H1 (cell line): ENCODE measurements at regions not wholly inside any gene's neighbourhood (a gene's known extent, or its start where the extent isn't known, plus 50 kb on each side); places are given as distances from the start of the nearest gene placed in this dataset.

ENCODE experiments used
- CTCF ChIA-PET: fragments of 300-600 bp; sonication (Branson Sonifier 250); formaldehyde crosslinking; loops from one replicate; lab custom pipeline; 2021; ENCODE audit not compliant: partially characterized antibody; lab: Charles Lee
- POLR2A ChIA-PET: fragments of 300-600 bp; sonication (Branson Sonifier 250); formaldehyde crosslinking; loops from one replicate; lab custom pipeline; 2021; ENCODE audit warnings: inconsistent platforms; ENCODE audit not compliant: partially characterized antibody; lab: Charles Lee
- DNase-seq, 2 experiments: peaks; one replicate each; pipeline versions ENCODE4 v3.0.0 to v3.0.0-alpha.2; 2010 to 2022; ENCODE audit warnings: low spot score in 2 of 2, low read depth in 1 of 2, mixed read lengths in 1 of 2
- FAIRE-seq: peaks from 2 replicates; lab custom pipeline; 2011; peaks lifted over from hg19 to GRCh38; lab: Jason Lieb, UNC
- H2AFZ ChIP-seq: 2 replicates; pipeline ENCODE4 v1.8.1; 2012; ENCODE audit warnings: low read length, inconsistent platforms
- H2AK5ac ChIP-seq: 2 replicates; pipeline ENCODE4 v1.6.1; 2013; ENCODE audit warnings: low read depth, low read length
- H2BK120ac ChIP-seq: replicated peaks from 2 replicates; pipeline ENCODE3; 2013; ENCODE audit warnings: low read depth, low read length, inconsistent platforms
- H2BK12ac ChIP-seq: 2 replicates; pipeline ENCODE4 v1.6.1; 2013; ENCODE audit warnings: low read depth, low read length
- H2BK15ac ChIP-seq: 2 replicates; pipeline ENCODE4 v1.6.1; 2013; ENCODE audit warnings: low read length
- H2BK20ac ChIP-seq: 2 replicates; pipeline ENCODE4 v1.6.1; 2013; ENCODE audit warnings: low read length
- H2BK5ac ChIP-seq: 2 replicates; pipeline ENCODE4 v1.6.1; 2013; ENCODE audit warnings: low read depth, low read length
- H3K14ac ChIP-seq: 2 replicates; pipeline ENCODE4 v1.6.1; 2013; ENCODE audit warnings: inconsistent platforms; ENCODE audit not compliant: insufficient read length
- H3K18ac ChIP-seq: 2 replicates; pipeline ENCODE4 v1.6.1; 2013; ENCODE audit warnings: low read length; ENCODE audit errors: extremely low read depth
- H3K23ac ChIP-seq: 2 replicates; pipeline ENCODE4 v1.6.1; 2013; ENCODE audit warnings: inconsistent platforms; ENCODE audit not compliant: insufficient read length
- H3K23me2 ChIP-seq: 2 replicates; pipeline ENCODE4 v1.6.1; 2013; ENCODE audit warnings: low read depth, low read length
- H3K27ac ChIP-seq: 2 replicates; pipeline ENCODE4 v1.6.1; 2011; ENCODE audit warnings: low read depth, low read length, inconsistent platforms
- H3K27me3 ChIP-seq, 4 experiments: replicated peaks in 1 of 4; 1 replicate in 1 of 4; 2 replicates in 3 of 4; pipeline versions ENCODE4 v1.6.1 to v1.8.1; 2011 to 2013; ENCODE audit warnings: low read length in 3 of 4, mild to moderate bottlenecking in 3 of 4, inconsistent platforms in 2 of 4, mixed read lengths in 2 of 4, moderate library complexity in 1 of 4; ENCODE audit not compliant: control insufficient read depth in 3 of 4, insufficient read depth in 3 of 4; ENCODE audit errors: extremely low read depth in 1 of 4
- H3K36me3 ChIP-seq, 4 experiments: 2 replicates each; pipeline versions ENCODE4 v1.6.1 to v1.8.1; 2011 to 2013; ENCODE audit warnings: mild to moderate bottlenecking in 4 of 4, low read length in 3 of 4, moderate library complexity in 2 of 4, control low read depth in 1 of 4, inconsistent platforms in 1 of 4; ENCODE audit not compliant: insufficient read depth in 4 of 4, control insufficient read depth in 2 of 4
- H3K4ac ChIP-seq: replicated peaks from 2 replicates; pipeline ENCODE3; 2013; ENCODE audit warnings: low read length, low read depth, mixed read lengths, inconsistent platforms; ENCODE audit not compliant: insufficient read length
- H3K4me1 ChIP-seq, 4 experiments: replicated peaks in 1 of 4; 1 replicate in 1 of 4; 2 replicates in 3 of 4; pipeline versions ENCODE4 v1.6.1 to v1.8.1; 2011 to 2013; ENCODE audit warnings: low read length in 3 of 4, inconsistent platforms in 2 of 4, mixed read lengths in 1 of 4; ENCODE audit not compliant: insufficient read depth in 4 of 4, control insufficient read depth in 3 of 4
- H3K4me2 ChIP-seq, 2 experiments: 2 replicates each; pipeline versions ENCODE4 v1.6.1 to v1.8.1; 2011 to 2013; ENCODE audit warnings: low read depth in 2 of 2, low read length in 2 of 2, control low read depth in 1 of 2, inconsistent platforms in 1 of 2, mild to moderate bottlenecking in 1 of 2; ENCODE audit not compliant: insufficient read depth in 1 of 2
- H3K4me3 ChIP-seq, 4 experiments: fragments of 200-600, 300-600 bp in 1 of 4; sonication (generic), shearing (Covaris generic), sonication (Bioruptor Twin) in 1 of 4; 2 replicates each; pipeline versions ENCODE4 v1.5.1 to v1.8.1; 2011 to 2016; ENCODE audit warnings: low read length in 4 of 4, low read depth in 3 of 4, control low read depth in 2 of 4, inconsistent platforms in 2 of 4, mild to moderate bottlenecking in 2 of 4, mixed read lengths in 1 of 4, moderate library complexity in 1 of 4; ENCODE audit not compliant: insufficient read depth in 2 of 4; ENCODE audit errors: extremely low read depth in 1 of 4
- H3K56ac ChIP-seq: replicated peaks from 2 replicates; pipeline ENCODE3; 2013; ENCODE audit warnings: low read depth, mild to moderate bottlenecking, mixed read lengths, low read length, inconsistent platforms; ENCODE audit not compliant: insufficient read length
- H3K79me1 ChIP-seq: 2 replicates; pipeline ENCODE4 v1.6.1; 2013; ENCODE audit warnings: low read depth, low read length, control low read depth
- H3K79me2 ChIP-seq, 2 experiments: 2 replicates each; pipeline versions ENCODE4 v1.6.1 to v1.8.1; 2012 to 2013; ENCODE audit warnings: low read length in 2 of 2, mild to moderate bottlenecking in 2 of 2, inconsistent platforms in 1 of 2; ENCODE audit not compliant: insufficient read depth in 2 of 2, control insufficient read depth in 1 of 2
- H3K9ac ChIP-seq, 4 experiments: replicated peaks in 1 of 4; 1 replicate in 1 of 4; 2 replicates in 3 of 4; pipeline versions ENCODE4 v1.6.1 to v1.8.1; 2011 to 2013; ENCODE audit warnings: low read depth in 3 of 4, low read length in 3 of 4, control low read depth in 2 of 4, mild to moderate bottlenecking in 2 of 4, moderate library complexity in 2 of 4, inconsistent platforms in 1 of 4; ENCODE audit errors: extremely low read depth in 1 of 4
- H3K9me3 ChIP-seq, 2 experiments: 2 replicates each; pipeline versions ENCODE4 v1.6.1 to v1.8.1; 2012 to 2013; ENCODE audit warnings: mild to moderate bottlenecking in 2 of 2, moderate library complexity in 2 of 2, control low read depth in 1 of 2, inconsistent platforms in 1 of 2, low read depth in 1 of 2, low read length in 1 of 2, mixed read lengths in 1 of 2; ENCODE audit not compliant: insufficient read depth in 2 of 2
- H4K20me1 ChIP-seq, 2 experiments: replicated peaks in 1 of 2; 2 replicates each; pipeline versions ENCODE3 to v1.8.1; 2011 to 2013; ENCODE audit warnings: inconsistent platforms in 2 of 2, low read length in 2 of 2, mild to moderate bottlenecking in 1 of 2; ENCODE audit not compliant: insufficient read depth in 2 of 2, control insufficient read depth in 1 of 2
- H4K5ac ChIP-seq: 2 replicates; pipeline ENCODE4 v1.6.1; 2013; ENCODE audit warnings: low read length, low read depth, mixed read lengths, inconsistent platforms; ENCODE audit not compliant: insufficient read length
- H4K8ac ChIP-seq: 2 replicates; pipeline ENCODE4 v1.8.0; 2013; ENCODE audit warnings: mild to moderate bottlenecking, moderate library complexity, low read length, inconsistent platforms; ENCODE audit not compliant: insufficient read depth; ENCODE audit errors: extremely low read depth
- H4K91ac ChIP-seq: replicated peaks from 2 replicates; pipeline ENCODE3; 2013; ENCODE audit warnings: low read length, mixed read lengths, inconsistent platforms; ENCODE audit not compliant: insufficient read length
- ATF2 ChIP-seq: IDR thresholded peaks from 2 replicates; pipeline ENCODE4 v1.6.1; 2012; ENCODE audit warnings: low read length, inconsistent platforms
- BRCA1 ChIP-seq: IDR thresholded peaks from 2 replicates; pipeline ENCODE4 v1.6.1; 2012; ENCODE audit warnings: low read depth, low read length, improper control_type of control experiment
- CEBPB ChIP-seq: IDR thresholded peaks from 2 replicates; pipeline ENCODE4 v1.6.1; 2012; ENCODE audit warnings: low read depth, low read length
- CTCF ChIP-seq, 3 experiments: IDR thresholded peaks; 1 replicate in 2 of 3; 2 replicates in 1 of 3; pipeline versions ENCODE4 v1.5.1 to v1.6.1; 2011; ENCODE audit warnings: low read length in 3 of 3, mild to moderate bottlenecking in 3 of 3, inconsistent platforms in 2 of 3, low read depth in 1 of 3, moderate library complexity in 1 of 3; ENCODE audit not compliant: insufficient read depth in 1 of 3; ENCODE audit errors: control extremely low read depth in 1 of 3
- EZH2 ChIP-seq: fragments of 200-600 bp; sonication (generic); IDR thresholded peaks from 2 replicates; pipeline ENCODE4 v1.7.1; 2012; ENCODE audit warnings: low read depth, mild to moderate bottlenecking, moderate library complexity, low read length, inconsistent platforms; ENCODE audit not compliant: severe bottlenecking
- MAX ChIP-seq: IDR thresholded peaks from 2 replicates; pipeline ENCODE4 v1.6.1; 2012; ENCODE audit warnings: inconsistent platforms
- RBBP5 ChIP-seq: IDR thresholded peaks from 2 replicates; pipeline ENCODE4 v1.7.1; 2012; ENCODE audit warnings: low read depth, mild to moderate bottlenecking, inconsistent platforms, low read length, moderate library complexity, borderline replicate concordance
- RFX5 ChIP-seq: IDR thresholded peaks from 2 replicates; pipeline ENCODE4 v1.6.1; 2011; ENCODE audit warnings: low read depth, low read length, improper control_type of control experiment, borderline replicate concordance
- SIX5 ChIP-seq: IDR thresholded peaks from 2 replicates; pipeline ENCODE4 v1.6.1; 2011; ENCODE audit warnings: mild to moderate bottlenecking, low read depth, low read length
- SP2 ChIP-seq: IDR thresholded peaks from 2 replicates; pipeline ENCODE4 v1.6.1; 2012; ENCODE audit warnings: mild to moderate bottlenecking, low read length, inconsistent platforms
- TCF12 ChIP-seq: IDR thresholded peaks from 2 replicates; pipeline ENCODE4 v1.6.1; 2011; ENCODE audit warnings: low read depth, mild to moderate bottlenecking, low read length
- TEAD4 ChIP-seq: IDR thresholded peaks from 2 replicates; pipeline ENCODE4 v1.6.1; 2012; ENCODE audit warnings: low read depth, low read length, inconsistent platforms, mixed read lengths

- POLR2A ChIA-PET: no interaction called here
- Histone ChIP-seq H3K36me3 (peaks cover 0 to 3% (median 0%) of the 10 kb centered on the region in 4 experiments; a peak in 1 of 8 replicates), H3K23ac (no peak overlapping the region), H3K4me1 (no peaks in the 10 kb centered on the region), H2BK5ac (no peak overlapping the region), H3K56ac (no peak overlapping the region), H4K91ac (no peak overlapping the region), H3K27ac (no peak overlapping the region), H3K23me2 (no peaks in the 10 kb centered on the region), H3K18ac (no peak overlapping the region), H3K4me3 (no peak overlapping the region), H3K79me2 (no peaks in the 10 kb centered on the region), H3K9ac (no peak overlapping the region), H4K20me1 (no peaks in the 10 kb centered on the region), H2AFZ (no peak overlapping the region), H2AK5ac (no peak overlapping the region), H3K9me3 (peaks cover 3 to 10% of the 10 kb centered on the region in 2 experiments; a peak in 2 of 4 replicates), H2BK120ac (no peak overlapping the region), H4K5ac (no peak overlapping the region), H3K4ac (no peak overlapping the region), H3K14ac (no peak overlapping the region), H4K8ac (no peak overlapping the region), H2BK12ac (no peak overlapping the region), H3K4me2 (no peak overlapping the region), H2BK20ac (no peak overlapping the region), H3K27me3 (no peaks in the 10 kb centered on the region), H3K79me1 (no peaks in the 10 kb centered on the region), H2BK15ac (no peak overlapping the region)
- FAIRE-seq: no peak
- CTCF ChIA-PET: no interaction called here
- DNase-seq: no peak
- no peak for TF ChIP-seq ATF2
- no peak for TF ChIP-seq CTCF (IDR thresholded peaks at IDR 0.05; ENCODE audit: control extremely low read depth in 1 of 3, insufficient read depth in 1 of 3, low read depth in 1 of 3, low read length in 3 of 3)
- no peak for TF ChIP-seq EZH2
- no peak for TF ChIP-seq TCF12
- TF ChIP-seq TEAD4: no peak
- TF ChIP-seq CEBPB: no peak
- no peak for TF ChIP-seq SIX5
- TF ChIP-seq RBBP5: no peak
- no peak for TF ChIP-seq RFX5
- no peak for TF ChIP-seq MAX
- TF ChIP-seq BRCA1: no peak
- TF ChIP-seq SP2: no peak
These were observed 620.7 kb downstream of the NYAP2 start for GRCh38 chr2:226020176-226020575.
